Heart left ventricle (tissue), 16 donors: ENCODE measurements at regions not wholly inside any gene's neighbourhood (a gene's known extent, or its start where the extent isn't known, plus 50 kb on each side); places are given as distances from the start of the nearest gene placed in this dataset.

ENCODE experiments used
- ATAC-seq, 4 donors: fragments of 200-7000 bp; cut with Tn5 transposase; one replicate each; pipeline ENCODE4 v1.9.1; 2020 to 2022; ENCODE audit warnings: moderate library complexity in 4 of 4, mild to moderate bottlenecking in 3 of 4, moderate number of reproducible peaks in 1 of 4
- DNase-seq, 5 donors: peaks; one replicate each; pipeline ENCODE4 v3.0.0-alpha.2; 2020
- H3K27ac ChIP-seq, 12 donors: fragments of 200-600 bp; sonication (generic) in 4 of 12; one replicate each; pipeline versions ENCODE4 v1.5.0 to v1.8.0; 2016 to 2022; ENCODE audit warnings: mild to moderate bottlenecking in 2 of 12
- H3K27me3 ChIP-seq, 9 donors: fragments of 200-600 bp; sonication (generic) in 2 of 9; one replicate each; pipeline versions ENCODE4 v1.5.1 to v1.8.0; 2016 to 2022; ENCODE audit warnings: mild to moderate bottlenecking in 3 of 9
- H3K36me3 ChIP-seq, 9 donors: fragments of 200-600 bp; sonication (generic) in 2 of 9; one replicate each; pipeline versions ENCODE4 v1.5.0 to v1.8.0; 2018 to 2022; ENCODE audit warnings: mild to moderate bottlenecking in 2 of 9
- H3K4me1 ChIP-seq, 12 donors: fragments of 200-600 bp; sonication (generic) in 4 of 12; one replicate each; pipeline versions ENCODE4 v1.5.0 to v1.8.0; 2016 to 2022; ENCODE audit warnings: mild to moderate bottlenecking in 3 of 12
- H3K4me3 ChIP-seq, 12 donors: fragments of 200-600 bp; sonication (generic) in 4 of 12; one replicate each; pipeline versions ENCODE4 v1.5.0 to v1.8.0; 2017 to 2022; ENCODE audit warnings: mild to moderate bottlenecking in 9 of 12, moderate library complexity in 4 of 12
- H3K9me3 ChIP-seq, 12 donors: fragments of 200-600 bp; sonication (generic) in 4 of 12; one replicate each; pipeline versions ENCODE4 v1.5.0 to v1.8.0; 2016 to 2022; ENCODE audit warnings: mild to moderate bottlenecking in 1 of 12
- POLR2A ChIP-seq, 2 donors: fragments of 450-650 bp; IDR thresholded peaks; one replicate each; pipeline ENCODE4 v1.6.1; 2017; ENCODE audit warnings: antibody characterized with exemption in 2 of 2, mild to moderate bottlenecking in 2 of 2, moderate library complexity in 2 of 2
- WGBS, 4 donors: extraction: QIAGEN DNeasy Blood & Tissue Kit in 2 of 4; methylation state at CpG; one replicate each; pipeline versions ENCODE4 v1.1.5 to v1.1.7; 2013 to 2018; 5-methylcytosine and 5-hydroxymethylcytosine counted together
- intact Hi-C, 10 donors: fragments of 100-400 bp; cut with DNase I; formaldehyde crosslinking; loops; one replicate each; pipeline versions ENCODE4 v1.11.1 to v1.14.2; 2022
- TF ChIP-seq, protein P1 (sequence below), 12 donors: fragments of 200-600 bp; sonication (generic) in 4 of 12; IDR thresholded peaks; one replicate each; pipeline versions ENCODE4 v1.5.0 to v1.8.0; 2018 to 2022; ENCODE audit warnings: antibody characterized with exemption in 12 of 12, mild to moderate bottlenecking in 5 of 12
- donor health status: ischemic (EF 13 %, LVEDD 7.1; RV severe dilation, severe dysfunction).
- donor health status: healthy with polysubstance abuse.
- donor health status: DM: no; HTN: yes; CAD: no.
- donor health status: DM: no; HTN: no; CAD: no.
- donor health status: ischemic (EF 25% LVEDD 6.9; RV normal size, moderate dysfunction).
- donor health status: ischemic (EF 25% LVEDD 5.7; RV mildly dilated, moderate dysfunction).
- donor health status: healthy.
- donor health status: DM: yes; HTN: yes; CAD: no.
- donor health status: ischemic (EF 35%, LVEDD 5.7; RV mildly dilated, moderate dysfunction).
- donor health status: nonischemic (EF 11% LVEDD 7.7; RV severe dilation, severe dysfunction).
- donor health status: DM: yes; HTN: yes; CAD: no.
- donor health status: PGD.
- donor health status: ischemic (EF 29% LVEDD 5.4; RV normal size, mild dysfunction).
- donor health status: nonischemic (EF 23%, LVEDD 6.1; RV moderate dilation, normal function).

DNA sequence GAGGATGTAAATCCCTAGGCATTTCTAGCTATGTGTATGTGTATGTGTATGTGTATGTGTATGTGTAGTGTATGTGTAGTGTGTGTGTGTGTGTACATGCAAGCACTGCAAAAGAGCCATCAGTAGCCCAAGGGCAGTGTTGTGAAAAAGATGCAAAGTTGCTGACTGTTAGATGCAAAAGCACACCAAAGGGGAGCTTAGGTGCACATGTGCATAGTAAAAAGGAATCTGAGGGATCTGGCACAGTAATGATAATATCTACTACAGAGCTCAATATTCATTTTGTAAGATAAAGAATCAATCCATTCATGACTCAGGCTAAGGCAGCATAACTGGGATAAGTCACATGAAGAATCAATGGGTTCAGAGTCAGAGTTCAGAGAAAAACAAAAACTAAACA lies 80.2 kb downstream of the TMEM47 start:
- no peaks in the 10 kb centered on the region for H3K9me3 ChIP-seq
- DNase-seq (no peak), ATAC-seq (no peak)
- intact Hi-C loops = no loop called here
- no peaks in the 10 kb centered on the region for H3K4me1 ChIP-seq
- no peak overlapping the region for H3K4me3 ChIP-seq
- no peak for TF ChIP-seq POLR2A (IDR thresholded peaks at IDR 0.05)
- TF ChIP-seq, protein P1, sequence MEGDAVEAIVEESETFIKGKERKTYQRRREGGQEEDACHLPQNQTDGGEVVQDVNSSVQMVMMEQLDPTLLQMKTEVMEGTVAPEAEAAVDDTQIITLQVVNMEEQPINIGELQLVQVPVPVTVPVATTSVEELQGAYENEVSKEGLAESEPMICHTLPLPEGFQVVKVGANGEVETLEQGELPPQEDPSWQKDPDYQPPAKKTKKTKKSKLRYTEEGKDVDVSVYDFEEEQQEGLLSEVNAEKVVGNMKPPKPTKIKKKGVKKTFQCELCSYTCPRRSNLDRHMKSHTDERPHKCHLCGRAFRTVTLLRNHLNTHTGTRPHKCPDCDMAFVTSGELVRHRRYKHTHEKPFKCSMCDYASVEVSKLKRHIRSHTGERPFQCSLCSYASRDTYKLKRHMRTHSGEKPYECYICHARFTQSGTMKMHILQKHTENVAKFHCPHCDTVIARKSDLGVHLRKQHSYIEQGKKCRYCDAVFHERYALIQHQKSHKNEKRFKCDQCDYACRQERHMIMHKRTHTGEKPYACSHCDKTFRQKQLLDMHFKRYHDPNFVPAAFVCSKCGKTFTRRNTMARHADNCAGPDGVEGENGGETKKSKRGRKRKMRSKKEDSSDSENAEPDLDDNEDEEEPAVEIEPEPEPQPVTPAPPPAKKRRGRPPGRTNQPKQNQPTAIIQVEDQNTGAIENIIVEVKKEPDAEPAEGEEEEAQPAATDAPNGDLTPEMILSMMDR (IDR thresholded peaks at IDR 0.05) = no peak
- H3K36me3 ChIP-seq = no peaks in the 10 kb centered on the region
- no peaks in the 10 kb centered on the region for H3K27me3 ChIP-seq
- no peak overlapping the region for H3K27ac ChIP-seq

DNA sequence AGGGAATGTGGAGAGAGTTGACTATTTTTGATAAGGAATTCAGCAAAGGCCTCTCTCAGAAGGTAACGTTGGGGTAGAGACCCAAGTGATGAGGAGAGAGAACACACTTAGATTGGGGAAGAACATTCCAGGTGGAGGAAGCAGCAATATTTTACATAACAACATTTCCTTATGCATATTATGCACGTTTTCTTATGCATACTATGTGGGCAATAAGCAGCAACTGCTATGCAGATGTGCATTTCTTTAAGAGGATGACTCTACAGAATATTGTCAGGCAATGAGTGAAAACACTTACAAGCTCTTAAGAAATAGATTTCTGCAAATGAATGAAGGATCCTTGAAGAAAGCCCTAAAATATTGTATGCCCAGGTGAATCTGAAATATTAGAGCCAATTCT lies 91.1 kb downstream of the TMEM47 start:
- intact Hi-C loops = no loop called here
- Histone ChIP-seq H3K4me1 (no peaks in the 10 kb centered on the region), H3K36me3 (no peaks in the 10 kb centered on the region), H3K27me3 (no peaks in the 10 kb centered on the region), H3K4me3 (no peak overlapping the region), H3K9me3 (peaks cover 0 to 15% (median 0%) of the 10 kb centered on the region in 12 donors), H3K27ac (no peak overlapping the region)
- no peak for ATAC-seq
- 32 to 71% (median 42%) methylated on average over 2 of the region's 2 CpGs for WGBS, 4 donors
- TF ChIP-seq POLR2A (IDR thresholded peaks at IDR 0.05) = no peak
- TF ChIP-seq, protein P1 (IDR thresholded peaks at IDR 0.05) = no peak
- DNase-seq = no peak

DNA sequence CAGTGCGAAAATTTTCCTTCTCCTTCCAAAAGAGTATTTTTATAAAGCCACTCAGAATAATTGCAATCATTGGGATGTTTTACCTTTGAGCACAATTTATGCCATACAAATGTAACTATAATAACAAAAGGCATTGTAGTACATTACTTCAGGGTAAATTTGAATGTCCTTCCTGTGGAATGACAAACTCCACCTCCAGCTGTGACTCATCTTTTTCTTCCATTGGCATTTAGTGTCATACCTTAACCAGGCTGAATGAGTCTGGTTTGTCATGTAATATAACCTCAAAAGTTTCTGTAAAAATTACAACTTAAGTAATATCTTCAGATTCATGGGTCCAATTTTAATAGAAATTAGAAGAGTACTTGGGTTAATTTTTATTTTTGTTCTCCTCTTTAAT lies 93.3 kb downstream of the TMEM47 start:
- DNase-seq (no peak), ATAC-seq (no peak)
- WGBS, 4 donors = 65 to 98% (median 89%) methylated on average over 1 of the region's 1 CpG
- Histone ChIP-seq H3K9me3 (peaks cover 0 to 8% (median 0%) of the 10 kb centered on the region in 12 donors), H3K4me3 (no peak overlapping the region), H3K27me3 (no peaks in the 10 kb centered on the region), H3K36me3 (no peaks in the 10 kb centered on the region), H3K4me1 (no peaks in the 10 kb centered on the region), H3K27ac (no peak overlapping the region)
- intact Hi-C loops = no loop called here
- TF ChIP-seq POLR2A (IDR thresholded peaks at IDR 0.05) = no peak
- TF ChIP-seq, protein P1 (IDR thresholded peaks at IDR 0.05) = no peak

DNA sequence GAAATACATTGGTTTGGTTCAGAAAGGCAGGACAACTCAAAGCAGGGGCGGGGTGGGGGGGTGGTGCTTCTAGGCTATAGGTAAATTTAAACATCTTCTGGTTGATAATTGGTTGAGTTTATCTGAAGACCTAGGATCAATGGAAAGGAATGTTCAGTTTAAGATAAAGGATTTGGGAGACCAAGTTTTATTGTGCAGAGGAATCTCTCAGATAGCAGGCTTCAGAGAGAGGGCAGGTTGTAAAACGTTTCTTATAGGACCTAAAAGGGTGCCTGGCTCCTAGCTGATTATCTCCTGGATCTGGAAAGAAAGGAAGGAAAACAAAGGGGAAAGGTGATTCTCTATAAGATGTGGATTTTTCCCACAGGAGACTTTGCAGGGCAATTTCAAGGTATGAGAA lies 94.0 kb downstream of the TMEM47 start:
- Histone ChIP-seq H3K36me3 (no peaks in the 10 kb centered on the region), H3K9me3 (peaks cover 0 to 5% (median 0%) of the 10 kb centered on the region in 12 donors), H3K27me3 (no peaks in the 10 kb centered on the region), H3K27ac (no peak overlapping the region), H3K4me1 (no peaks in the 10 kb centered on the region), H3K4me3 (no peak overlapping the region)
- DNase-seq (no peak), ATAC-seq (no peak)
- intact Hi-C loops = no loop called here
- TF ChIP-seq, protein P1 (IDR thresholded peaks at IDR 0.05) = no peak
- no peak for TF ChIP-seq POLR2A (IDR thresholded peaks at IDR 0.05)
- 43 to 61% (median 54%) methylated on average over 2 of the region's 2 CpGs for WGBS, 4 donors
